Posterior cingulate gyrus (tissue), 11 donors: ENCODE measurements at regions not wholly inside any gene's neighbourhood (a gene's known extent, or its start where the extent isn't known, plus 50 kb on each side); places are given as distances from the start of the nearest gene placed in this dataset.

ENCODE experiments used
- DNase-seq, 10 donors: peaks; one replicate each; pipeline versions ENCODE4 v3.0.0 to v3.0.0-alpha.2; 2020 to 2021; ENCODE audit warnings: mixed read lengths in 3 of 10
- intact Hi-C: fragments of 100-400 bp; cut with DNase I; formaldehyde crosslinking; loops from one replicate; pipeline ENCODE4 v1.15.1; 2023

DNA sequence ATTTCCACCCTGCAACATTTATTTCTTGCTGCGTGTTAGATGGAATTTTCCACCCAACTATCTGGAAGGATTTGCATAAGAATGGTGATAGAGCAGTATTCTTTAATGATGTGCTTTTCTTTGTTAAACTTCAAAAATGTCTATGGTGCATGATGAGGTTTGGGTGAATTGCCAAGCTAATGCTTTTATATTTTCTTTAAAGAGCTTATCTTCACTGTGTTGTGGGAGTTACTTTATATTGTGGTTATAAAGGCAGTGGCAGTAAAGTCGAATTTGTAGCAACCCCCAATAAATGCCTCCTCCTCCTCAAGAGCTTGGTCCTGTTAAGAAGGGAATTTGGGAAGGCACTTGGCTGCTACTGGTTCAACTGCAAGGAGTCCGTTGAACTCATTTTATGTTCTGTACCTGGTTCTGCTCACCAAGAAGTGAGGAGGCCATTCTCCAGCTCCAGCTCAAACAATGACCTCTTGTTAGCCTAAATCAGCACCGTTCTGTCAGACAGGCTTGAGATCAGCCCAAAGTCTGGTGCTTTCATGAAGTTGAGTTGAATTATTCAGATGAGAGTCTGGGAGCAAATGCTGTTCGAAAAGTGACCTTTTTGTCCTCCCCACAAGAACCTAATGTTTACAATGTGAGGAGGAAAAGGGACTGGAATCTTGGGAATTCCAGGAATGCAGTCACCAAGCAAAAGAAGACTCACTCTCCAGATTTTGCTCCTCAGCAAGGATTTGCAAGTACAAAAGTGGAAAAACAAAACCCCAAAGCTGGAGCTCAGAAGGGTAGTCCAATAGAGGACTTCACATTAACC is 217.0 kb downstream of the TMEM38B start:
- no peak for DNase-seq
- intact Hi-C loops = no loop called here

DNA sequence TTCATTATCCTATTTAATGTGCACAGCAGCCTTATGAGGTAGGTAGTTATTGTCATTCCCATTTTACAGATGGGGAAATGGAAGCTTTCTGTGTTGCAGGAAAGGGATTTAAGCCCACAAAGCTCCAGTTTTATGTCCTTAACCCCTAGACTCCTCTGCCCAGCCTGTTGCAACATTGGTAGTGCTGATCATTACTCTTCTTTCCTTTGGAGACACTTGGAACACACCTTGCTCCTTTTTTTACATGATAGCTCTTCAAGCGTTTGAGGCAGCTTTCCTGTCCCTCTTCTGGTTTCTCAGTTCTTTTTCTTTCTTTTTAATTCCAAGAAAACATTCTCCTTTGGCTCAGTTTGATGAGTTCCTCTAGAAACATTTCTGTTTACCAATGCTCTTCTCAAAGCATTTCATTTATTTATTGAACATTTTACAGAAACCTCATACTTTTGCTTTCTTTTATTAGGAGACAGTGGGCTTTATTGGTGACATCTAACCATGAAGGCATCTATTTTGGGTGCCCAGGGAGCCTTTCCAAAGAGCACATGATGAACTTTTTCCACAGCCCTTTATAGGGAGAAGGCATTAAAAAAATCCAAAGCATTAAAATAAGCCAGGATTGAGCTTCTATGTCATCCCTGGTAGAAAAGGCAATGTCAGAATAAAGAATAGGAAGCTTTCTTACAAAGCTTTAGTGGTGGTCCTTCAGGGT is 218.0 kb downstream of the TMEM38B start:
- DNase-seq = no peak
- intact Hi-C loops = no loop called here

- DNase-seq = no peak
- intact Hi-C loops = no loop called here
Measured at GRCh38 chr9:105912863-105913516, 218.6 kb downstream of the TMEM38B start.

- intact Hi-C loops = no loop called here
- no peak for DNase-seq
Measured at GRCh38 chr9:105921057-105921726, 226.9 kb downstream of the TMEM38B start.

DNA sequence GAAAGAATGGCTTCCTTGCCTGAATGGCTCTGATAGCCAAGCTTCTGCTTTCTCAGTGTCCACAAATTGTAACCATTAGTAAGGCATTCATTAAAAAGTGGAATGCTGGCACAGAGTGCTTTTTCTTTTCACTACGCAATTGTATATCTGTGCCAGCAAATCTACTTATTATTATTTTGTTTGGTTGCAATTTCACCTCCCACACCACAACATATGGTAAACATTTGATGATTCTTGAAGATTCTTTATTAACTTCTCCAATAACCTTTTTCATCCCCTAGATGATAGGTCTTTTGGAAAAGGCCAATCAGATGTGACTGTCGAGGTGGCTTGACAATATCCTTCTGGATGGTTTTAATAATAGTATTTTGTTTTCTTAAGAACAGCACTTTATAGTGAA is 234.1 kb downstream of the TMEM38B start:
- DNase-seq = no peak
- intact Hi-C loops = no loop called here

- DNase-seq = peak in 1 of 10 donors; percentile 26
- intact Hi-C loops = no loop called here
Measured at GRCh38 chr9:105930011-105930627, 235.8 kb downstream of the TMEM38B start.

DNA sequence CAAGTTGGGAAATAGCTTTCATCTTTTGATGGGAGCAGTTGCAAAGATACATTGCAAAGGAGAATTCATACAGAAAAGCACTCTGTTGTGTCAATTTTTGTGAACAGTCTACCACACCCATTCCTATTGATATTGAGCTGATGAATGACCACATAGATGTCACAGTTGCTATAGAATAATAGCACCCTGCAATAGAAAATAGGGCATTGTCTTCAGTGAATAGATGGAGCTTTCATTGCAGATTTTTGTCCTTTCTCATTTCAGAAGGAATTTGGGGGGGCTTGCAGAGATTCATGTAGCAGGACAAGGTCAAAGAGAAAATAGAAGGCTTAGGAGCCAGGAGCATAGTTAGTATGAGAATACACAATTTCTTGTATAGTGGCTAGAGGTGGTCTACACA is 237.9 kb downstream of the TMEM38B start:
- DNase-seq = no peak
- intact Hi-C loops = no loop called here

DNA sequence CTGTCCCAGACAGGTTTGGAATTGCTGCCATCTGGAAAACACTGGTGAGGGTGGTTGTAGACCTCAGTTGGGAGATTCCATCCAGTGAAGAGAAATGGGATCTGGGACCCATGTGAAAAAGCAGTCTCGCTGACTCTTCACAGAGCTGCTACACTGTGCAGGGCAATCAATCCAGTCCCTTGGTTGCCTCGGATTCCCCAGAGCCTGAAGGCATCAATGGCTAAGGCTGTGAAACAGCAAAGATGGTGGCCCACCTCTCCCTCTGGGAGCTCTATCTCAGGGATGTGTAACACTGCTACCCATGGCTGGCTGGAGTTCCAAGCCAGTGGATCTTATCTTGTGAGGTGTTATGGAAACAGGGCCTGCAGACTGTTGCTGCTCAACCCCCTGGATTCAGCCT is 256.1 kb downstream of the TMEM38B start:
- intact Hi-C loops = no loop called here
- no peak for DNase-seq

GRCh38 chr9:105950894-105951293 is 256.6 kb downstream of the TMEM38B start:
- DNase-seq = no peak
- intact Hi-C loops = no loop called here

- intact Hi-C loops = no loop called here
Measured at GRCh38 chr9:105954517-105954916, 260.2 kb downstream of the TMEM38B start.

GRCh38 chr9:105957830-105958229 is 263.5 kb downstream of the TMEM38B start:
- no peak for DNase-seq
- intact Hi-C loops = no loop called here

More at GRCh38 chr9:105954517-105954916, 260.2 kb downstream of the TMEM38B start:
- DNase-seq = no peak

GRCh38 chr9:105958587-105958986 is 264.2 kb downstream of the TMEM38B start:
- no peak for DNase-seq
- intact Hi-C loops = no loop called here

- intact Hi-C loops = no loop called here
- no peak for DNase-seq
Measured at GRCh38 chr9:105959531-105959930, 265.2 kb downstream of the TMEM38B start.

DNA sequence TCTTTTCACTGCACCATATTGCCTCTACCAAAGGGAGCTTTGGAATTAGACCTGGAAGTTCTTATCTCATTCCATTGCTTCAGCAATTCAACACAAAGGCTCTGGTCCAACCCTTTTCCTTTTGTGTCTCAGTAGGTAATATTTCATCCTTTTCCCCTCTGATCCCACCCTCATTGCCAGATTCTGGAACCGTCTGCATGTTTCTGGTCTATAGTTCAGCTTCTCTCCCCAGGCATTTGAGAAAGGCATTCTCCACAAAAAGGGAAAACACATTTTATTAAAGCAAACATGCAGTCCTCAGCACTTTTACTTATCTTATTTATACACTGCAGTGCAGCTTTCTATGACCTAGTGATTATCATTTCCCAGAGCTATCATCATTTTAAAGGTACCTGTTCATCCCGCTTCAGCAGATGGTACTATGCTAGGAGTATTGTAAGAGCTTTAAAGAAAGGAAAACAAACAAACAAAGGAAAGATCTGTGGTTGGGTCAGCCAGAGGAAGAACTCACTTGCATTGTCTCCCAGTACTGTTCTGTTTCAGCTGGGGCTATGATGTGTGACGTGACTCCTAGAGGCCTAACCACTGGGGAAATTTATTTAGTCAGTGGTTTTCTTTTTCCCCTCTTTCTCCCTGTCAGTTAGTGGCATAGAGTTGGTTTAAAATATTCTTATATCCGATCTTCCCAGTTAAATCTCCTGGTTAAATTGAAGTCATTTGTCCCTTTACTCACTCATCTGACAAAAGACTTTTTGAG is 269.2 kb downstream of the TMEM38B start:
- DNase-seq = no peak
- intact Hi-C loops = no loop called here

GRCh38 chr9:105964156-105964555 is 269.8 kb downstream of the TMEM38B start:
- intact Hi-C loops = no loop called here
- no peak for DNase-seq

DNA sequence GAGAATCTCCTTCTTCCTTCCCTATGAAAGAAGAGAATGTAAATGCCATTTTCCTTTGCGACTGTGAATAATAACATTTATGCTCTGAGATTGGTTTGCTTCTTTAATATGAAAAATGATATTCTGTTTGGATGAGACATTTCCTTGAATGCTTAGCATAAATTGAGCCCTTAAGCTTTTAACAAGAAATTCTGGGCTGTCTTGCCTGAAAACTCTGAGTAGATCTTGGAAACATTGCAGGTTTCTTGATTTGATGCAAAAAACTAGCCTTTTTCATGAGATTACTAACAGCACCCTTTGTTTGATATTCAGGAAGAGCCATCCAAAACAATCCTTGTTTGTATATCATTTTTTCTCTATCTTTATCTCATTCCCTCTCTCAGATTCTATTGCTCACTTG is 272.5 kb downstream of the TMEM38B start:
- DNase-seq = no peak
- intact Hi-C loops = no loop called here

DNA sequence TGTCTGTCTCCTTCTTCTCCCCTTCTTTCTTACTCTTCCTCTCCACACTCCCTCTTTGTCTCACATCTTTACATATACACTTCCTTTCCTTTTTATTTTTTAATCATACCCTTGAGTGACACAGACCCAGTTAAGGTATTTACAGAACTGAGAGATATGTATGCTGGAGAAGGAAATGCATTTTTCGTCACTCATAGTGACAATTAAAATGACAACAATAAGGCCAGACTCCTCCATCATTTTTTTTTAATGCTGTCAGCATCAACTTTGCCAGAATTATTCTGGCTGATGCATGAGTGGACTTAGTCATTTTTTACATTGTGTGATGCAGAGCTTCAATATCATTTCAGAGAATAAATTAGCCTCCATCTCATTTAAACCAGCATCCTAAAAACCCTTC is 272.9 kb downstream of the TMEM38B start:
- intact Hi-C loops = no loop called here
- no peak for DNase-seq

DNA sequence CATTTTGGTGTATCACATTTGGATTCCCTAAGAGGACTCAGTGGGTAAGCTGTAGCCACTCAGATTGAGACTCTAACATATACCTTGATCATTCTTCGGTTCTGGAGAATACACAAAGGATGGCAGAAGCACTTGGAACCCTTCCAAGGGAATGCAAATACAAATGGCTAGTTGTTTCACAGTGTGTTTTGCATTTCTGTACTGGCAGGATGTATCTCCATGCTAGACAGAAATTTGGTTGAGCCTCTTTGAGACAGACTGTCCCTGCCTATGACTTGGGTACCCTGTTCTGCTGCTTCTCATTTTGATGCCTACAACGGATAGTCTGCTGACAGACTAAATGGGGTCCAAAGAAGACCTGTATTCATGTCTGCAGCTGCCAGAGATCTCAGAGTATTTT is 273.5 kb downstream of the TMEM38B start:
- intact Hi-C loops = no loop called here
- DNase-seq = no peak

DNA sequence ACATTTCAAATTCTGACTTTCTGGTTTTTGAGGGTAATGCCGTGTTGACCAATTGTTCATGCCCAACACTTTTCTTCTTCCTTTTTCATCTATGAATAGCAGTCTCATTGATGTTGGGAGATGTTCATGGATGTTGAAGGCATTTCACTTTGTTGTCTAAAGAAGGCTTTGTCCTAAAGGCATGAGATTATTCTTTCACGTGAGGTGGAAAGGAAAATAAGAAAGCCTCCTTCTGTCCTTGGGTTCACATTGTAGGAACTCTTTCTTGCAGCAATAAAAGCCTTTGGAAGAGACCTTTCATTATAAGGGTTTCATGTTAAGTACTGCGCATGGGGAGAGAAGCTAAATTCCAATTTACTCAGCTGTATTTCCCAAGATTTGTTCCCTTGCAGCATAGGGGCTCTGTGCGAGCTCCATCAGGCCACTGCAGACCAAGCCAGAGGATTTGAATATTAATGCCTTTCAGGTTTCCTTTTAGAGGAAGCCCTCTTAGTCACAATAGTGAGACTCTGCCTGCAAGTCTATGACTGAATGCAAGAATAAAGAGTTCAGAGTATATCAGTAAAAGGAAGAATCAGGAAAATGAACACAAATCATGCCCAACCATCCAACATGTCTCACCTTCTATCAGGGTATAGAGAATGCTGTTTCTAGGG is 274.6 kb downstream of the TMEM38B start:
- no peak for DNase-seq
- intact Hi-C loops = no loop called here
